ENCODE measurements at regions not wholly inside any gene's neighbourhood (a gene's known extent, or its start where the extent isn't known, plus 50 kb on each side); places are given as distances from the start of the nearest gene placed in this dataset.

DNA sequence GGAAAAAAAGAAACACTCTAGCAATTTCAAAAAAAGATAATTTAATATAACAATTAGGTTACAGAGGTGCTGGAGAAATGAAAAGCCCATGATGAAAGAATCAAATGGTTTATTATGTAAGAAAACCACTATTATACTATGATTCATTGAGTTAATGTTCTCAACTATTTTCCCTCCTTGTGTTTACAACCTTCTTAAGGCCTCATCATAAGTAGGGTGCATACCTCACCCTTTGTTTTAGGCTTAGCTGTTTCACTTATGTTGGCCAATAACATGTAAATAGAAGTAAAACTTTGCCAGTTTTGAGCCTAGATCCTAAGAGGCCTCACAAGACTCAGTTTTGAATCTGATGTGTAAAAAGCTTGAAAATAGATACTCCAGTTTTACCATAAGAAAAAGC lies 418.3 kb upstream of the DDX18 start:
- no peak for ATAC-seq
- peaks cover 5 to 10% of the 10 kb centered on the region in 2 donors for H3K9me3 Mint-ChIP-seq

DNA sequence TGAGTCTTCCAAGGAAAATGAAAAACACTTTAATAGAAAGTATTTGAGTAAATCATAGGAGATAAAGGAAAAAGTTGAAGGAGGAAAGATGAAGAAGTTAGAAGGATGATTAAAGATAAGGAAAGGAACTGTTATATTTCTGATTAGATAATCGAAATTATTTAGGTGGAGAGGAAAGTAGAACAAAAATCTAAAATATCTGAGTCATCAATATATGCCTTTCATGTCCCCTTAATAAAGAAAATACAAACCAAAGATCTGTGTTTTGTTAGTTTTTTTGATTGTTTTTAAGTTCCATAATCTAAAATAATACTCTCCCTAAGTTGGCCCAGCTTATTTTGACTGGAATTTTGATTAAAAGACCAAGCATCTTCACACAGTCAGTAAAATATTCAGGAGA lies 412.9 kb upstream of the DDX18 start:
- Mint-ChIP-seq H3K36me3 (no peaks in the 10 kb centered on the region), H3K27ac (no peak overlapping the region), H3K9me3 (peaks cover 4 to 12% of the 10 kb centered on the region in 2 donors)
- DNase-seq (ENCODE audit: low spot score in 2 of 2) (no peak), ATAC-seq (no peak)

More for the DNA sequence above, 418.3 kb upstream of the DDX18 start:
- no peak for DNase-seq (ENCODE audit: low spot score in 2 of 2)
- H3K36me3 Mint-ChIP-seq = peaks cover 0 to 5% of the 10 kb centered on the region in 2 donors
- H3K27ac Mint-ChIP-seq = no peak overlapping the region

DNA sequence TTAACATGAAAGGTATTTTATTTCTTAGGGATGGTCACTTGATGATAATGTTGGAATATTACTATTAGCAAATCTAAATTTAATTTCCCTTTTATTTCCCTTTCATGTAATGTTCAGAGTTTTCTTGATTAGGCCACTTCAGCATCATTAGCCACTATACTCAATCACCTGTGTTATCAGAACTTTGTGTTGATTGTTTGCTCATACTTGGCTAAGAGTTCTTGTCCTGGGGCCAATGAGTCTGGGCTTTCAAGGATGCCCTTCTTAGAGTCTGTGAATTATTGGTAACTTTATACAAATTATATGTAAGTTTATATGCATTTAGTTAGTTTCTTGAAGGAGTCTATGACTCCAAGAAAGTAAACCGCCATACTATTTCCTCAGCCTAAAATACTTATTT lies 408.0 kb upstream of the DDX18 start:
- no peak overlapping the region for H3K27ac Mint-ChIP-seq

DNA sequence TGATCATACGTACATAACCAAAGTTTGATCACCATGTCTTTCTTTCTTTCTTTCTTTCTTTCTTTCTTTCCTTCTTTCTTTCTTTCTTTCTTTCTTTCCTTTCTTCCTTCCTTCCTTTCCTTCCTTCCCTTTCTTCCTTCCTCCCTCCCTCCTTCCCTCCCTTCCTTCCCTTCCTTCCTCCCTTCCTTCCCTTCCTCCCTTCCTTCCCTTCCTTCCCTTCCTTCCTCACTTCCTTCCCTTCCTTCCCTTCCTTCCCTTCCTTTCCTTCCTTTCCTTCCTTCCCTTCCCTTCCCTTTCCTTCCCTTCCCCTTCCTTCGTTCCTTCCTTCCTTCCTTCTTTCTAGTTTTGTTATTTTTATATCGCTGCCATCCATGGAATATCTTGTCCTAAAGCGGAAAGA lies 406.7 kb upstream of the DDX18 start:
- no peaks in the 10 kb centered on the region for H3K36me3 Mint-ChIP-seq
- DNase-seq (ENCODE audit: low spot score in 2 of 2) (no peak), ATAC-seq (no peak)
- H3K27ac Mint-ChIP-seq = no peak overlapping the region
- H3K9me3 Mint-ChIP-seq = peaks cover 4 to 21% of the 10 kb centered on the region in 2 donors

More for the DNA sequence above, 408.0 kb upstream of the DDX18 start:
- no peaks in the 10 kb centered on the region for H3K36me3 Mint-ChIP-seq
- DNase-seq (ENCODE audit: low spot score in 2 of 2) = no peak
- no peak for ATAC-seq
- peaks cover 4 to 17% of the 10 kb centered on the region in 2 donors for H3K9me3 Mint-ChIP-seq

DNA sequence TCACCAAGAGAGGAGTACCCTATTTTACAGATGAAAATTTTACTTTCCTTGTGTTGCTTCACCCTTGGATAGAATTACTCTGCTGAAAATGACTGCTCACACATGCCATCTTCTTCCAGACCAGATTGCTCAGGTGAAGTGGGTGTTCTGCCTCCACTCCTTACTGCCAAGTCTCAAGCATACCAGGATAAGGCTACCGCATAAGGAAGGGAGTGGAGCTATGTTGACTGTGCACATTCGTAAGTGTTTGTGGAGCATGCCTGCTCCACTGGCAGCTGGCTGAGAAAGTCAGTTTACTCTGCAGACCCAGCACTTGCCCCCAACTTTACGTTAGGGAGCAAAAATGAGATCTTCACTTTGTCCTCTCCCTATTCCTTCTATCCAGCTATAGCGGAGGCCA lies 405.0 kb upstream of the DDX18 start:
- ATAC-seq (no peak), DNase-seq (ENCODE audit: low spot score in 2 of 2) (no peak)
- no peak overlapping the region for H3K27ac Mint-ChIP-seq
- H3K9me3 Mint-ChIP-seq = peaks cover 4 to 18% of the 10 kb centered on the region in 2 donors
- H3K36me3 Mint-ChIP-seq = no peaks in the 10 kb centered on the region

DNA sequence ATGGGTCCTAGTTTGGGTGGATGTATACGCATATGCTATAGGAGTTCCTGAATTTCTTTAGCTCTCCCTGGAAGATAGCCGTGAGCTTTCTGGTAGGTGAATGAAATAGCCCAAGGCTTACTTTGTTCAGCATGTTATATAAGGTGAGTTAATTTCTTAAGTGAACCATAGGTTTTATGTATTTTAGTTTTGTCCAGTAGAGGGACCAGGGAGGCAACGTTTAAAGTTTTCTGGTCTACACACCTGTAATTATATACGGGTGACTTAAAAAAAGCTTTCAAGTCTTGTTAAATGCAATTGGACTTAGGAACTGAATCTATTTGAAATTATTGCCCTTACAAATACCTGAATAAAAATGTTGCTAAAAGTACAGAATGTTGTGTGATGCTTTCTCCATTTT lies 402.5 kb upstream of the DDX18 start:
- DNase-seq (ENCODE audit: low spot score in 2 of 2) = no peak
- ATAC-seq = no peak
- no peak overlapping the region for H3K27ac Mint-ChIP-seq
- H3K9me3 Mint-ChIP-seq = peaks cover 6 to 26% of the 10 kb centered on the region in 2 donors
- H3K36me3 Mint-ChIP-seq = peaks cover 0 to 6% of the 10 kb centered on the region in 2 donors

DNA sequence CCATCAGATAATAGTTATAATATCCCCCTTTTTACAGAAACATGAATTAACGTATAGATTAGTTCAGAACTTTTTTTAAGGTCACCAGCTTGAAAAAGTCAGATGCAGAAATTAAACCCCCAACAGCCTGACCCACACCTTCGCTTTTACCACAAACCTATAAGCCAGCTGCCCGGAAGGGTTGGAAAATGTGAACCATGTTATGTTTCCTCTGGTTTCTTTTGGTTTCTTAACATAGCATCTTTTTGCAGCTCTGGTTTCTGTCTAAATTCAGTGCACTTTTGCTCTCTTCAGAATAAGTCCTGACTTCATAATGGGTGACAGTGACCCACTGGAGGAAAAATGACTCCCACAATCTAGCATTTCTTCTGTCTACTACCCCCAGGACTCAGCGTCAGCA lies 381.7 kb upstream of the DDX18 start:
- Mint-ChIP-seq H3K27ac (no peak overlapping the region), H3K9me3 (peaks cover 7 to 19% of the 10 kb centered on the region in 2 donors), H3K36me3 (no peaks in the 10 kb centered on the region)
- DNase-seq (ENCODE audit: low spot score in 2 of 2) = no peak
- no peak for ATAC-seq

DNA sequence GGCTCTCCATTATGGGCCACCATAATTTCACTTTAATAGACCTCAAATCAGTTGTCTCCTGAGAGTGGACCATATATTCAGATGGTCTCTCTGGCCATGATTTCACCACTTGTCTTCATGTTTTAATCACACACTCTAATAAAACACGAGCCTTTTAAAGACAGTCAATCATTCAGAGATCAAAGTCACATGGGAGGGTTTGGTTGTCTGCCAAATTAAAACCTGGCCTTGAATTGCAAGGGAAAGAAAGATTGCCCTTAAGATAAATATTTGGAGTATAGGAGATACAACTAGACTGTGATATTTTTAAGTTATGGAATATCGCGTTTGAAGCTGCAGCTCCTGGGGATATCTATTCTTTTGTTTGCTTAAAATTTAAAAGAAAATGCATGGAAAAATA lies 377.8 kb upstream of the DDX18 start:
- no peak for ATAC-seq
- Mint-ChIP-seq H3K27ac (no peak overlapping the region), H3K36me3 (no peaks in the 10 kb centered on the region), H3K9me3 (peaks cover 7 to 19% of the 10 kb centered on the region in 2 donors)
- no peak for DNase-seq (ENCODE audit: low spot score in 2 of 2)

DNA sequence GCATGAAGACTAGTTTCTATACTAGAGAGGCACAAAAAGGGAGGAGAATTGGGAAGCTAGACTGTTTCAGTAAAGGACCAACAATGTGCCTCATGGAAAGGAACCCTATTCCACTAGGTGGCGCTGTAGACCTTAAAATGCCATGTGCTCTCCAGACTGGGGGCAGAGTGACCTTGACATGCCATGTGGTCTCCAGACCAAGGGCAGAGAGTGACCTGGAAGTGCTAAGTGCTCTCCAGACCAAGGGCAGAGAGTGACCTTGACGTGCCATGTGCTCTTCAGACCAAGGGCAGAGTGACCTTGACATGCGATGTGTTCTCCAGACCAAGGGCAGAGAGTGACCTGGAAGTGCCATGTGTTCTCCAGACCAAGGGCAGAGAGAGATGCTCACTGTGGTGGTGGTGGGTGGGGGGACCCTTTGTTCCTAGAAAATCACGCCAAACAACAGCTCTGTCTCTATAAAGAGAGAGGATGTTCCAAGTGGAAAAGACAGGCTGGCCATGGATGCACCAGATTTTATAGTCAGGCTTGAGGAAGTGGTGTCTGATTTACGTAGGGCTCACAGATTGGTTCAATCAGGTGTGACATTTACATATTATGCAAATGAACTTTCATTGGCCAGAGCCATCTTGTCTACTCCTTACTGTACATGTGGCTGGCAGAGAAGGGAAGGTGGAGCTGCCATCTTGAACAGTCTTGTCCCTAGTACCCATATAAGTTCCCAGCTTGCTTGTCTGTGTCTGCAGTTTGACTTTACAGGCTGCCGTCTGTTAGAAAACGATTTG lies 344.0 kb upstream of the DDX18 start:
- ATAC-seq = no peak
- H3K27ac Mint-ChIP-seq = no peak overlapping the region

DNA sequence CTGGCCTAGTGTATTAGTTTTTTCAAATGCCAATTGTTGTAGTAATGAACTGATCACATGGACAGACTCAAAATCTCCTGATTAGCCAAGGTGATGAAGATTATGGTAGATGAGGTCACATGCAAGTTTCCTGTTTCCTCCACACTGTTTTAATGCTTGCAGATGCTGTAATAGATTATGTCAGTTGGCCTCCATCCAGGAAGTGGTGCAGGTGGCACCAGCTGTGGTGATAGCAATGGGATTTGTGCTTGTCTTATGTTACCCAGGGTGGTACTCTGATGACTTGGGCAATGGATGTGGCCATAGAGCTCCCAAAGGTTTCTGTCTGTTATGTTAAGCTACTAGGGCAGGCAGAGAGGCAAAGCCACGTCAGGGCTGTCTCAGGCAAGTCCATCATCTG lies 332.9 kb upstream of the DDX18 start:
- H3K9me3 Mint-ChIP-seq = peaks cover 14 to 20% of the 10 kb centered on the region in 2 donors
- ATAC-seq (no peak), DNase-seq (ENCODE audit: low spot score in 2 of 2) (no peak)
- H3K36me3 Mint-ChIP-seq = peaks cover 0 to 17% of the 10 kb centered on the region in 2 donors
- no peak overlapping the region for H3K27ac Mint-ChIP-seq

More for the DNA sequence above, 344.0 kb upstream of the DDX18 start:
- Mint-ChIP-seq H3K36me3 (peaks cover 0 to 11% of the 10 kb centered on the region in 2 donors), H3K9me3 (peaks cover 8 to 12% of the 10 kb centered on the region in 2 donors)
- DNase-seq (ENCODE audit: low spot score in 2 of 2) = peak in 1 of 2 donors; percentile 36

DNA sequence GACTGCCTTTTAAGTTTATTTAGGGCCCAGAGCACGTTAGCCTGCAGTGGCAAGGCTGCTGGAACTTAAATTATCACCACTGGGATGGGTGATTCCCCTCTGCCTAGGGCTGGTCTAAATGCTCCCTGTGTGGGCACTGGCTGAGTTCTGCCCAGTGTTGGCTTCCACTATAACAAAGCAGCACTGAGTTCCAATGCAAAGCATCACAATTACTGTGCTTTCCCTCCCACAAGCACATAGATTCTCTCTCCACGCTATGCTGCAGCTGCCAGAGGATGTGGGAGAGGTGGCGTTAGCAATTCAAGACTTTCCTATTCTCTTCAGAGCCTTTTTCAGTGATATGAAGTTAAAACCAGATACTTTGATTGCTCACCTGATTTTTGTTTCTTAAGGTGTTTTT lies 328.9 kb upstream of the DDX18 start:
- H3K36me3 Mint-ChIP-seq = peaks cover 0 to 8% of the 10 kb centered on the region in 2 donors
- DNase-seq (ENCODE audit: low spot score in 2 of 2) (no peak), ATAC-seq (no peak)
- H3K27ac Mint-ChIP-seq = no peak overlapping the region
- peaks cover 10 to 19% of the 10 kb centered on the region in 2 donors for H3K9me3 Mint-ChIP-seq

DNA sequence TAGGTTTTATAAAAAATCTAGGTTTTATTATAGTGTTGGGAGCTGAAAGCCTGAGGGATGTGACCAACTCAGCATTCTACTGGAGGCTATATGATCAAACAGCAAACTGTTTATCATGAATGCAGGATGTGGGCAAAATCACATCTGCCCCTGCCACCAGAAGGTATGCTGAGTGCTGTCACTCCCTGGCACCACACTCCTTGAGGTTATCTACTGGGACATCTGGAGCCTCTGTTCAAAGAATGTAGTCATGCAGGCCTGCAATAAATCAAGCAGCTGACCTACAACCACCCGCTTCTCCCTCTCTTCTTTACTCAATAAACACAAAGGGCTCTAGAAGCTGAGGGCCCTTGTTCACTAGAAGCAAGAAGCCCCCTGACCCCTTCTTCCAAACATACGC lies 328.4 kb upstream of the DDX18 start:
- ATAC-seq = no peak
- H3K36me3 Mint-ChIP-seq = peaks cover 0 to 8% of the 10 kb centered on the region in 2 donors
- DNase-seq (ENCODE audit: low spot score in 2 of 2) = no peak
- no peak overlapping the region for H3K27ac Mint-ChIP-seq
- H3K9me3 Mint-ChIP-seq = peaks cover 10 to 19% of the 10 kb centered on the region in 2 donors

DNA sequence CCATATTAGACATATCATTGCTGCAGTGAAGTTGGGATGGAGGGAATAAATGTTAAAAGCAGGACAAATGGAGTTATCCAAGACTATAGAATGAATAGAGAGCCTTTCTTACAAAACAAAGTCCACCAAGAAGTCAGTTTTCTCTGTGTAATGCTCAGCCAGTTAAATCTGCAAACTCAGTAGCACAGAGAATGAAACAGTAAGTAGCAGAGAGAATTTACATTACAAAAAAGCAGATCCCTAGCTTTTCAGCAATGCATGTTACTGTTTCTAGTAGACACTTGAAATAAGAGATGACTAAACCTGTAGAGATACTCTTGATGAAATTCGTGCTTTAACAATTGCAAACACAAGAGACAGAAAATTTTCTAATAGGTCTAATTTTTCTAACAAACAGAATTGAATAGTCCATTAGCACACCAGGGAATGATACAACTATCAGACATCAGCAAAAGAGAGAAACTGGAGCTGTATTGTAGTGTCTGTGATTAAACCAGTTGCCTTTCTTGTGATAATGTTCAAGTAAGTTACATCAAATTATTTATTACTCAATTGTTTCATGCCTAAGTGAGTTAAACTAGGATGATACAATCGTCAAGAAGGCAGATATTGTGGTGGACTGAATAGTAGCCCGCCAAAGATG lies 322.2 kb upstream of the DDX18 start:
- no peak for DNase-seq (ENCODE audit: low spot score in 2 of 2)
- Mint-ChIP-seq H3K36me3 (no peaks in the 10 kb centered on the region), H3K9me3 (peaks cover 4 to 11% of the 10 kb centered on the region in 2 donors), H3K27ac (no peak overlapping the region)
- ATAC-seq = no peak

DNA sequence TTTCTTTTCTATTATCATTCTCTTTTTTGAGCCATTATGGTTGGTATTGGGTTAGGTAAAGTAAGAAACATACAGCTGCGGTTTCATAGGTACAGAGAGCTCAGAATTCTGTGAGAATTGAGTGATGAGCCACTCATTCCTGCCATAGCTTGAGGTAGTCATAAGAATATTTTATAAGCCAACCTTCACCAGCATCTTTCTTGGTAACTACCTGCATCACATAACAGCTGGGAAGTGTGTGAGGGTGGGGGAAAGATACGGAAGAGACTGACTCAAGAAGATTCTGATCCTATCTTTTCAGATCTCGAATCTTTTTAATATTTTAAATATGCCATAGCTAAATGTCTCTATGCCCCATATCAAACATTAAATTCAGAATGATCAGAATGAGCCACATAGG lies 313.8 kb upstream of the DDX18 start:
- H3K36me3 Mint-ChIP-seq = no peaks in the 10 kb centered on the region
- DNase-seq (ENCODE audit: low spot score in 2 of 2) (no peak), ATAC-seq (no peak)
- H3K27ac Mint-ChIP-seq = no peak overlapping the region
- peaks cover 4 to 7% of the 10 kb centered on the region in 2 donors for H3K9me3 Mint-ChIP-seq

DNA sequence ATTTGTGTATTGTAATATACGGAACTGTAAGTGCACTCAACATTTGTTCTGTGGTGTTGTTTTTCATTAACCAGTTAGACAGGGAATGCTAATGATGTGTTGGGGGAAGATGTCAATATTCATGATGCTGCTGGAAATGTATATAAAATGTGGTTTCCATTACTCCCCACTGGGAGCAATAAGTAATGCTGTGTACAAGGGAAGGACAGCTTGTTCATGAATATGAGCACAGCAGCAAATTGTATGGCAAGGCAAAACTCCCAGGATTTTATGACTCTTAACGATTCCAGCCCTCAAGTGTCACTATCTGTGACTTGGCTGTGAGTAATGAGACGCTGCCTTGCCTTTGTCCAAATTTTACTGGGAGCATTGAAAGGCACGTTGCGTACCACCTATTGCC lies 312.4 kb upstream of the DDX18 start:
- Mint-ChIP-seq H3K36me3 (no peaks in the 10 kb centered on the region), H3K27ac (no peak overlapping the region), H3K9me3 (peaks cover 3 to 4% of the 10 kb centered on the region in 2 donors)
- no peak for DNase-seq (ENCODE audit: low spot score in 2 of 2)
- no peak for ATAC-seq

DNA sequence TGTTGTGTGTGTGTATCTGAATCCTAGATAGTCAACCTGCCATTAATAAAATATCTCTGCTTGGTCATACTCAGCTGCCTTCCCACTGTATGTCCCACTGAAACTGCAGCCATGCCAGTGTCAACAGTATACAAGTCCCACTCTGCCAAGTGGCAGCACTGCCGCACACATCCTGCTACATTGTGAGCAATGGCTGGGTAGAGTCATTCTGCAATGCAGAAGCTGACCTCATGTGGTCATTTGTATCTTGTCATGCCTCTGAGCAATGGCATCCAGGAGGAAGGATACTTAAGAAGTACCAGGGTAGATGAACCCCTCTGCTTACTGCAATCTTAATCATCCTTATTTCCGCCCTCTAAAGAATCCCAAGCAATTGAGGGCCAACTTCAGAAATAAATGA lies 302.2 kb upstream of the DDX18 start:
- ATAC-seq = no peak
- DNase-seq (ENCODE audit: low spot score in 2 of 2) = no peak
- Mint-ChIP-seq H3K27ac (no peak overlapping the region), H3K36me3 (no peaks in the 10 kb centered on the region), H3K9me3 (peaks cover 14 to 15% of the 10 kb centered on the region in 2 donors)

DNA sequence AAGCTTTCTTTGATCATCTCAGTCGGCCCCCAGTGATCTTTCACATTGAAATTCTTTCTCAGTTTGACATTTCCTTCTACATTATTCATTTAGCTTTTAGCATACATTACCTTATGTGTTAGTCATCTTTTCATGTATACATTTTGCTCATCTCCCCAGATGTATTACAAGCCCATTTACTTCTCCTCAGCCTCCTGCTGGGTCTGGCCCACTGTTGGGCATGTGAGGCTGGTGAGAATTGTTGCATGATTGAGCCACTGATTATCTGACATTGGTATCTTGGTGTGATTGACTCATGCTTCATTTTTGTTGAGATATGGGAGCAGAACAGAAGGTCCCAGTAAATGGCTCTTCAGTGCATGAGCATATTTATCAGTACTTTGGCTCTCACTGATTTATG lies 300.1 kb upstream of the DDX18 start:
- Mint-ChIP-seq H3K9me3 (peaks cover 14 to 15% of the 10 kb centered on the region in 2 donors), H3K27ac (no peak overlapping the region), H3K36me3 (no peaks in the 10 kb centered on the region)
- ATAC-seq (peak in 1 of 2 donors; percentile 41), DNase-seq (ENCODE audit: low spot score in 2 of 2) (no peak)

DNA sequence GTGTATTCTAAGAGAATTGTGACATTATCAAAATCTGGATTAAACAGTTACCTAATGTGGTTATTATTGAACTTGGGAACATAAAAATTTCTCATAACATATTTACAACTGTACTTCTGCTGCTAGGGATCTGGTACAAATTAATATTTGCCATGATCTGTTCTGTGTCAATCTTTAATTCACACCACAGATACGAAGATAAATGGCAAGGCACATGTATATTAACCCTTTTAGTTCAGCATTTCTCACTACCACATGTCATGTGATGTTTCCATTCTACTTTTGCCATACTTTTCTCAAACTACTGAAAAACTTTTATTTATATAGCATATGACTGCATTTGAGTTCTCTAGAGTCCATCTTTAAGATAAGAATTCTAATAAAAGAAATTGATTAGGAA lies 295.3 kb upstream of the DDX18 start:
- Mint-ChIP-seq H3K36me3 (no peaks in the 10 kb centered on the region), H3K9me3 (peaks cover 3 to 4% of the 10 kb centered on the region in 2 donors), H3K27ac (no peak overlapping the region)
- ATAC-seq = no peak
- DNase-seq (ENCODE audit: low spot score in 2 of 2) = no peak
